Psoas muscle (tissue), 7 donors: ENCODE measurements at regions not wholly inside any gene's neighbourhood (a gene's known extent, or its start where the extent isn't known, plus 50 kb on each side); places are given as distances from the start of the nearest gene placed in this dataset.

Experiments used
- ATAC-seq, 4 donors: fragments of 200-7000 bp; cut with Tn5 transposase; one replicate each; pipeline ENCODE4 v1.9.1; 2020; ENCODE audit warnings: moderate library complexity in 3 of 4, mild to moderate bottlenecking in 2 of 4
- DNase-seq, 2 donors: peaks; one replicate each; pipeline ENCODE4 v3.0.0-alpha.2; 2020
- H3K27ac ChIP-seq: fragments of 200-600 bp; one replicate; pipeline ENCODE4 v1.8.0; 2022
- H3K27me3 ChIP-seq, 3 donors: fragments of 200-600 bp in 1 of 3; one replicate each; pipeline versions ENCODE4 v1.6.1 to v1.8.0; 2013 to 2022; ENCODE audit warnings: low read length in 2 of 3, mild to moderate bottlenecking in 2 of 3, moderate library complexity in 1 of 3; ENCODE audit not compliant: insufficient read depth in 3 of 3
- H3K36me3 ChIP-seq, 2 donors: fragments of 200-600 bp in 1 of 2; one replicate each; pipeline versions ENCODE4 v1.6.1 to v1.8.0; 2013 to 2022; ENCODE audit warnings: low read depth in 1 of 2, mild to moderate bottlenecking in 1 of 2, moderate library complexity in 1 of 2; ENCODE audit not compliant: insufficient read depth in 1 of 2
- H3K4me1 ChIP-seq: fragments of 200-600 bp; one replicate; pipeline ENCODE4 v1.8.0; 2022
- H3K4me3 ChIP-seq: fragments of 200-600 bp; one replicate; pipeline ENCODE4 v1.8.0; 2022; ENCODE audit warnings: mild to moderate bottlenecking
- H3K9me3 ChIP-seq: fragments of 200-600 bp; one replicate; pipeline ENCODE4 v1.8.0; 2022
- CTCF ChIP-seq: fragments of 200-600 bp; IDR thresholded peaks from one replicate; pipeline ENCODE4 v1.8.0; 2022; ENCODE audit warnings: antibody characterized with exemption
- WGBS, 3 donors: extraction: QIAGEN DNeasy Blood & Tissue Kit; methylation state at CpG; one replicate each; pipeline versions ENCODE4 v1.1.6 to v1.1.7; 2013; 5-methylcytosine and 5-hydroxymethylcytosine counted together
- intact Hi-C, 2 donors: fragments of 100-400 bp; cut with DNase I; formaldehyde crosslinking; loops; one replicate each; pipeline versions ENCODE4 v1.11.0 to v1.14.2; 2022
- donor health status: healthy with polysubstance abuse.
- donor health status: DM: no; HTN: no; CAD: no; lungs with moderate emphysema.
- donor health status: Bipolar disorder and iron deficiency.
- donor health status: healthy.
- donor health status: DM: yes; HTN: yes; CAD: no.
- donor health status: DM: no; HTN: no; CAD: no.
- donor health status: DM: yes; HTN: yes; CAD: no.

- intact Hi-C loops: no loop called here
- H3K36me3 ChIP-seq: no peaks in the 10 kb centered on the region
- TF ChIP-seq CTCF: no peak
- 57 to 61% (median 59%) methylated on average over 4 of the region's 4 CpGs for WGBS, 3 donors
- DNase-seq: no peak
- no peak overlapping the region for H3K4me3 ChIP-seq
- H3K27me3 ChIP-seq: no peaks in the 10 kb centered on the region
- no peak overlapping the region for H3K27ac ChIP-seq
- no peak for ATAC-seq
- H3K4me1 ChIP-seq: no peaks in the 10 kb centered on the region
- H3K9me3 ChIP-seq: no peaks in the 10 kb centered on the region
Measured at GRCh38 chr9:71571186-71571585, 197.1 kb downstream of the CEMIP2 start.

GRCh38 chr9:71567890-71568289, 200.4 kb downstream of the CEMIP2 start:
- H3K4me3 ChIP-seq: no peak overlapping the region
- no peaks in the 10 kb centered on the region for H3K9me3 ChIP-seq
- no peaks in the 10 kb centered on the region for H3K27me3 ChIP-seq
- no peaks in the 10 kb centered on the region for H3K4me1 ChIP-seq
- no peak overlapping the region for H3K27ac ChIP-seq
- intact Hi-C loops: no loop called here
- ATAC-seq (no peak), DNase-seq (no peak)
- H3K36me3 ChIP-seq: no peaks in the 10 kb centered on the region
- no peak for TF ChIP-seq CTCF

- intact Hi-C loops: no loop called here
- ATAC-seq: no peak
- no peaks in the 10 kb centered on the region for H3K9me3 ChIP-seq
- no peaks in the 10 kb centered on the region for H3K4me1 ChIP-seq
- WGBS, 3 donors: 71 to 90% (median 73%) methylated on average over 4 of the region's 4 CpGs
- H3K27me3 ChIP-seq: no peaks in the 10 kb centered on the region
- H3K27ac ChIP-seq: no peak overlapping the region
- H3K36me3 ChIP-seq: no peaks in the 10 kb centered on the region
- H3K4me3 ChIP-seq: no peak overlapping the region
- no peak for TF ChIP-seq CTCF
- DNase-seq: no peak
Measured at GRCh38 chr9:71562140-71562539, 206.2 kb downstream of the CEMIP2 start.

GRCh38 chr9:71557310-71557709, 211.0 kb downstream of the CEMIP2 start:
- no peak for TF ChIP-seq CTCF
- intact Hi-C loops: no loop called here
- Histone ChIP-seq H3K4me3 (no peak overlapping the region), H3K36me3 (no peaks in the 10 kb centered on the region), H3K27me3 (no peaks in the 10 kb centered on the region), H3K9me3 (no peaks in the 10 kb centered on the region), H3K4me1 (no peaks in the 10 kb centered on the region), H3K27ac (no peak overlapping the region)
- 61 to 68% (median 68%) methylated on average over 2 of the region's 2 CpGs for WGBS, 3 donors
- ATAC-seq (no peak), DNase-seq (no peak)

- DNase-seq (no peak), ATAC-seq (no peak)
- TF ChIP-seq CTCF: no peak
- no peaks in the 10 kb centered on the region for H3K27me3 ChIP-seq
- intact Hi-C loops: no loop called here
- H3K9me3 ChIP-seq: no peaks in the 10 kb centered on the region
- H3K4me1 ChIP-seq: no peaks in the 10 kb centered on the region
- H3K27ac ChIP-seq: no peak overlapping the region
- H3K4me3 ChIP-seq: no peak overlapping the region
- WGBS, 3 donors: 11 to 18% (median 11%) methylated on average over 7 of the region's 7 CpGs
- H3K36me3 ChIP-seq: no peaks in the 10 kb centered on the region
Measured at GRCh38 chr9:71552480-71552879, 215.8 kb downstream of the CEMIP2 start.
